ENCODE measurements at regions not wholly inside any gene's neighbourhood (a gene's known extent, or its start where the extent isn't known, plus 50 kb on each side); places are given as distances from the start of the nearest gene placed in this dataset.

GRCh38 chr4:107279733-107280132, 243.6 kb upstream of the DKK2 start:
- no peaks in the 10 kb centered on the region for H3K4me1 ChIP-seq (replicated peaks)
- H3K27ac ChIP-seq: no peak overlapping the region
- no peaks in the 10 kb centered on the region for H3K9me3 ChIP-seq
- H3K36me3 ChIP-seq: no peaks in the 10 kb centered on the region
- no peak for TF ChIP-seq POLR2AphosphoS5 (IDR thresholded peaks at IDR 0.05)
- no peak for TF ChIP-seq CTCF (IDR thresholded peaks at IDR 0.05)
- intact Hi-C loops (cut with DNase I): no loop called here
- no peak for DNase-seq (ENCODE audit: low spot score)
- H3K4me3 ChIP-seq: no peak overlapping the region
- H3K27me3 ChIP-seq (replicated peaks; ENCODE audit: insufficient read depth): no peaks in the 10 kb centered on the region

GRCh38 chr4:107278791-107279483, 242.8 kb upstream of the DKK2 start:
- intact Hi-C loops (cut with DNase I): no loop called here
- Histone ChIP-seq H3K36me3 (no peaks in the 10 kb centered on the region), H3K27me3 (replicated peaks; ENCODE audit: insufficient read depth) (no peaks in the 10 kb centered on the region), H3K4me3 (no peak overlapping the region), H3K27ac (no peak overlapping the region), H3K9me3 (no peaks in the 10 kb centered on the region), H3K4me1 (replicated peaks) (no peaks in the 10 kb centered on the region)
- no peak for DNase-seq (ENCODE audit: low spot score)
- 70% methylated on average over 4 of the region's 4 CpGs for WGBS
- no peak for TF ChIP-seq POLR2A (IDR thresholded peaks at IDR 0.05)
- no peak for TF ChIP-seq CTCF (IDR thresholded peaks at IDR 0.05)
- TF ChIP-seq POLR2AphosphoS5 (IDR thresholded peaks at IDR 0.05): no peak

- intact Hi-C loops (cut with DNase I): no loop called here
- H3K4me3 ChIP-seq: no peak overlapping the region
- H3K36me3 ChIP-seq: no peaks in the 10 kb centered on the region
- TF ChIP-seq CTCF (IDR thresholded peaks at IDR 0.05) (no peak), POLR2AphosphoS5 (IDR thresholded peaks at IDR 0.05) (no peak), POLR2A (IDR thresholded peaks at IDR 0.05) (no peak)
- no peak for DNase-seq (ENCODE audit: low spot score)
- no peaks in the 10 kb centered on the region for H3K9me3 ChIP-seq
- H3K27ac ChIP-seq: no peak overlapping the region
- H3K27me3 ChIP-seq (replicated peaks; ENCODE audit: insufficient read depth): no peaks in the 10 kb centered on the region
- no peaks in the 10 kb centered on the region for H3K4me1 ChIP-seq (replicated peaks)
These were observed 239.9 kb upstream of the DKK2 start for GRCh38 chr4:107276052-107276451.

- no peak for DNase-seq (ENCODE audit: low spot score)
- no peaks in the 10 kb centered on the region for H3K4me1 ChIP-seq (replicated peaks)
- no peaks in the 10 kb centered on the region for H3K27me3 ChIP-seq (replicated peaks; ENCODE audit: insufficient read depth)
- H3K36me3 ChIP-seq: no peaks in the 10 kb centered on the region
- no peak overlapping the region for H3K27ac ChIP-seq
- H3K4me3 ChIP-seq: no peak overlapping the region
- H3K9me3 ChIP-seq: no peaks in the 10 kb centered on the region
- intact Hi-C loops (cut with DNase I): no loop called here
- no peak for TF ChIP-seq CTCF (IDR thresholded peaks at IDR 0.05)
- no peak for TF ChIP-seq POLR2AphosphoS5 (IDR thresholded peaks at IDR 0.05)
- no peak for TF ChIP-seq POLR2A (IDR thresholded peaks at IDR 0.05)
These were observed 239.1 kb upstream of the DKK2 start for GRCh38 chr4:107275225-107275624.

- WGBS: 93% methylated on average over 3 of the region's 3 CpGs
These were observed 234.5 kb upstream of the DKK2 start for GRCh38 chr4:107270614-107271013.

More at GRCh38 chr4:107270614-107271013, 234.5 kb upstream of the DKK2 start:
- H3K27ac ChIP-seq: no peak overlapping the region
- H3K27me3 ChIP-seq (replicated peaks; ENCODE audit: insufficient read depth): no peaks in the 10 kb centered on the region
- no peak for DNase-seq (ENCODE audit: low spot score)
- no peaks in the 10 kb centered on the region for H3K9me3 ChIP-seq
- intact Hi-C loops (cut with DNase I): no loop called here
- TF ChIP-seq CTCF (IDR thresholded peaks at IDR 0.05) (no peak), POLR2AphosphoS5 (IDR thresholded peaks at IDR 0.05) (no peak), POLR2A (IDR thresholded peaks at IDR 0.05) (no peak)
- H3K36me3 ChIP-seq: no peaks in the 10 kb centered on the region
- no peak overlapping the region for H3K4me3 ChIP-seq
- H3K4me1 ChIP-seq (replicated peaks): no peaks in the 10 kb centered on the region

Measured in prostate gland (tissue), 2 donors.